ENCODE measurements at regions not wholly inside any gene's neighbourhood (a gene's known extent, or its start where the extent isn't known, plus 50 kb on each side); places are given as distances from the start of the nearest gene placed in this dataset.

DNA sequence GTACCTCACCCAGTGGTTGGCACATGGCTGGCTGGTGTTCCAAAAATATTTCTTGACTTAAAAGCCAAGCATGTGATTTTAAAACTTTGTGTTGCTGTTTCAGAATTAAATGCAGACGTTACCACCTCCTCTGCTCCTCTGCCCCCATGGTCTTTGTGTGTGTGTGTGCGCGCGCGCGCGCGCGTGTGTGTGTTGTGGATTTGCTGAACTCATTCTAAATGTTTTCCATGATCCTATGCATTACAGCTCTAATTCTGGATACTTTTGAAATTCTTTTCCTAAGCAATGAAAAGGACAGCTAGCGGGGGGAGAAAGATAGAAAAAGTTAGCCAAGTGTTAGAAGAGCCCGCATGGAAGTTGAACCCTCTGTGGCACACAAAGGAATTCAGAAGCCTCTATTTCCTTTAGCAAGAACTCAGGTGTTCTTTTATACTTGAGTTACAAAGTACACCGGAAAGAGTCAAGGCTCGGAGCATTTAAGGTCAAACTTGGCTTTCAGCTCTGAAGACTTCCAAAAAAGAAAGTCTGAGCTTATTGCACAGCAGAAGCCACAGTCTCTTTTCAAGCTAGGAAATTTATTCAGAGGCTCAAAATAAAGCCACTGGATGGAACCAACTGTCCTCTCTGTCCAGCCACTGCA lies 350.5 kb upstream of the TBL1XR1 start (continued):
- TF ChIP-seq, protein P1, sequence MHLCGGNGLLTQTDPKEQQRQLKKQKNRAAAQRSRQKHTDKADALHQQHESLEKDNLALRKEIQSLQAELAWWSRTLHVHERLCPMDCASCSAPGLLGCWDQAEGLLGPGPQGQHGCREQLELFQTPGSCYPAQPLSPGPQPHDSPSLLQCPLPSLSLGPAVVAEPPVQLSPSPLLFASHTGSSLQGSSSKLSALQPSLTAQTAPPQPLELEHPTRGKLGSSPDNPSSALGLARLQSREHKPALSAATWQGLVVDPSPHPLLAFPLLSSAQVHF (CRISPR knock-in tag; IDR thresholded peaks at IDR 0.05) = no peak
- TF ChIP-seq SMYD3 (CRISPR knock-in tag; IDR thresholded peaks at IDR 0.05) = no peak
- no peak for TF ChIP-seq SMARCE1 (IDR thresholded peaks at IDR 0.05; ENCODE audit: borderline replicate concordance)
- TF ChIP-seq, protein P2, sequence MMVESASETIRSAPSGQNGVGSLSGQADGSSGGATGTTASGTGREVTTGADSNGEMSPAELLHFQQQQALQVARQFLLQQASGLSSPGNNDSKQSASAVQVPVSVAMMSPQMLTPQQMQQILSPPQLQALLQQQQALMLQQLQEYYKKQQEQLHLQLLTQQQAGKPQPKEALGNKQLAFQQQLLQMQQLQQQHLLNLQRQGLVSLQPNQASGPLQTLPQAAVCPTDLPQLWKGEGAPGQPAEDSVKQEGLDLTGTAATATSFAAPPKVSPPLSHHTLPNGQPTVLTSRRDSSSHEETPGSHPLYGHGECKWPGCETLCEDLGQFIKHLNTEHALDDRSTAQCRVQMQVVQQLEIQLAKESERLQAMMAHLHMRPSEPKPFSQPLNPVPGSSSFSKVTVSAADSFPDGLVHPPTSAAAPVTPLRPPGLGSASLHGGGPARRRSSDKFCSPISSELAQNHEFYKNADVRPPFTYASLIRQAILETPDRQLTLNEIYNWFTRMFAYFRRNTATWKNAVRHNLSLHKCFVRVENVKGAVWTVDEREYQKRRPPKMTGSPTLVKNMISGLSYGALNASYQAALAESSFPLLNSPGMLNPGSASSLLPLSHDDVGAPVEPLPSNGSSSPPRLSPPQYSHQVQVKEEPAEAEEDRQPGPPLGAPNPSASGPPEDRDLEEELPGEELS (CRISPR knock-in tag; IDR thresholded peaks at IDR 0.05) = no peak
- TF ChIP-seq, protein P3, sequence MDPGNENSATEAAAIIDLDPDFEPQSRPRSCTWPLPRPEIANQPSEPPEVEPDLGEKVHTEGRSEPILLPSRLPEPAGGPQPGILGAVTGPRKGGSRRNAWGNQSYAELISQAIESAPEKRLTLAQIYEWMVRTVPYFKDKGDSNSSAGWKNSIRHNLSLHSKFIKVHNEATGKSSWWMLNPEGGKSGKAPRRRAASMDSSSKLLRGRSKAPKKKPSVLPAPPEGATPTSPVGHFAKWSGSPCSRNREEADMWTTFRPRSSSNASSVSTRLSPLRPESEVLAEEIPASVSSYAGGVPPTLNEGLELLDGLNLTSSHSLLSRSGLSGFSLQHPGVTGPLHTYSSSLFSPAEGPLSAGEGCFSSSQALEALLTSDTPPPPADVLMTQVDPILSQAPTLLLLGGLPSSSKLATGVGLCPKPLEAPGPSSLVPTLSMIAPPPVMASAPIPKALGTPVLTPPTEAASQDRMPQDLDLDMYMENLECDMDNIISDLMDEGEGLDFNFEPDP (CRISPR knock-in tag; conservative IDR thresholded peaks at IDR 0.05) = no peak
- TF ChIP-seq RFX3 (CRISPR knock-in tag; IDR thresholded peaks at IDR 0.05) = no peak
- TF ChIP-seq, protein P4, sequence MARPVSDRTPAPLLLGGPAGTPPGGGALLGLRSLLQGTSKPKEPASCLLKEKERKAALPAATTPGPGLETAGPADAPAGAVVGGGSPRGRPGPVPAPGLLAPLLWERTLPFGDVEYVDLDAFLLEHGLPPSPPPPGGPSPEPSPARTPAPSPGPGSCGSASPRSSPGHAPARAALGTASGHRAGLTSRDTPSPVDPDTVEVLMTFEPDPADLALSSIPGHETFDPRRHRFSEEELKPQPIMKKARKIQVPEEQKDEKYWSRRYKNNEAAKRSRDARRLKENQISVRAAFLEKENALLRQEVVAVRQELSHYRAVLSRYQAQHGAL (CRISPR knock-in tag; IDR thresholded peaks at IDR 0.05; ENCODE audit: not compliant biosample characterization) = no peak
- no peak for TF ChIP-seq HNRNPUL1 (IDR thresholded peaks at IDR 0.05; ENCODE audit: low read depth, low read length)
- TF ChIP-seq, protein P5, sequence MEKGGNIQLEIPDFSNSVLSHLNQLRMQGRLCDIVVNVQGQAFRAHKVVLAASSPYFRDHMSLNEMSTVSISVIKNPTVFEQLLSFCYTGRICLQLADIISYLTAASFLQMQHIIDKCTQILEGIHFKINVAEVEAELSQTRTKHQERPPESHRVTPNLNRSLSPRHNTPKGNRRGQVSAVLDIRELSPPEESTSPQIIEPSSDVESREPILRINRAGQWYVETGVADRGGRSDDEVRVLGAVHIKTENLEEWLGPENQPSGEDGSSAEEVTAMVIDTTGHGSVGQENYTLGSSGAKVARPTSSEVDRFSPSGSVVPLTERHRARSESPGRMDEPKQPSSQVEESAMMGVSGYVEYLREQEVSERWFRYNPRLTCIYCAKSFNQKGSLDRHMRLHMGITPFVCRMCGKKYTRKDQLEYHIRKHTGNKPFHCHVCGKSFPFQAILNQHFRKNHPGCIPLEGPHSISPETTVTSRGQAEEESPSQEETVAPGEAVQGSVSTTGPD (CRISPR knock-in tag; IDR thresholded peaks at IDR 0.05) = no peak
- no peak for TF ChIP-seq EZH2 (conservative IDR thresholded peaks at IDR 0.05; ENCODE audit: low read depth, low read length)
- no peak for TF ChIP-seq AHR (CRISPR knock-in tag; IDR thresholded peaks at IDR 0.05)
- TF ChIP-seq PAF1 (CRISPR knock-in tag; IDR thresholded peaks at IDR 0.05) = no peak
- TF ChIP-seq, protein P6, sequence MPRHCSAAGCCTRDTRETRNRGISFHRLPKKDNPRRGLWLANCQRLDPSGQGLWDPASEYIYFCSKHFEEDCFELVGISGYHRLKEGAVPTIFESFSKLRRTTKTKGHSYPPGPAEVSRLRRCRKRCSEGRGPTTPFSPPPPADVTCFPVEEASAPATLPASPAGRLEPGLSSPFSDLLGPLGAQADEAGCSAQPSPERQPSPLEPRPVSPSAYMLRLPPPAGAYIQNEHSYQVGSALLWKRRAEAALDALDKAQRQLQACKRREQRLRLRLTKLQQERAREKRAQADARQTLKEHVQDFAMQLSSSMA (CRISPR knock-in tag; IDR thresholded peaks at IDR 0.05) = no peak
